ENCODE measurements at regions not wholly inside any gene's neighbourhood (a gene's known extent, or its start where the extent isn't known, plus 50 kb on each side); places are given as distances from the start of the nearest gene placed in this dataset.

GRCh38 chr2:5285872-5286769 is 406.1 kb upstream of the SOX11 start:
- Histone ChIP-seq H3K4me3 (peak overlapping the region in 1 of 5 donors; percentile 2), H3K27ac (no peak overlapping the region), H3K4me1 (replicated peaks in 1 of 2) (peaks cover 24 to 31% of the 10 kb centered on the region in 2 donors)
- in situ Hi-C loops (cut with MboI; ENCODE audit: low pct_unique_long_range_greater_than_20kb in 2 of 9, low sequenced_read_pairs in 9 of 9, unreplicated experiment in 9 of 9), result no loop called here
- WGBS, 10 experiments, result 6 to 90% (median 37%) methylated on average over 1 to 7 of the region's 8 CpGs
- ATAC-seq (replicated peaks in 6 of 8), result peak in 5 of 8 experiments; percentile 92 to 98 (median 97)

GRCh38 chr2:5287558-5288334 is 404.4 kb upstream of the SOX11 start:
- Histone ChIP-seq H3K4me3 (no peak overlapping the region), H3K4me1 (replicated peaks in 1 of 2) (peaks cover 24 to 31% of the 10 kb centered on the region in 2 donors), H3K27ac (no peak overlapping the region)
- in situ Hi-C loops (cut with MboI; ENCODE audit: low pct_unique_long_range_greater_than_20kb in 2 of 9, low sequenced_read_pairs in 9 of 9, unreplicated experiment in 9 of 9), result no loop called here
- no peak for ATAC-seq (replicated peaks in 6 of 8)
- 0 to 100% (median 81%) methylated on average over 1 to 5 of the region's 5 CpGs; no CpG with 5 or more reads in 1 of the 10 experiments for WGBS, 10 experiments

- ATAC-seq (replicated peaks in 6 of 8), result peak in 2 of 8 experiments; percentile 41 to 87
- 0 to 56% (median 27%) methylated on average over 1 to 2 of the region's 2 CpGs; no CpG with 5 or more reads in 3 of the 10 experiments for WGBS, 10 experiments
- peaks cover 18 to 35% of the 10 kb centered on the region in 2 donors for H3K4me1 ChIP-seq (replicated peaks in 1 of 2)
- H3K4me3 ChIP-seq, result no peak overlapping the region
- in situ Hi-C loops (cut with MboI; ENCODE audit: low pct_unique_long_range_greater_than_20kb in 2 of 9, low sequenced_read_pairs in 9 of 9, unreplicated experiment in 9 of 9), result no loop called here
- no peak overlapping the region for H3K27ac ChIP-seq
Measured at GRCh38 chr2:5290900-5291546, 401.2 kb upstream of the SOX11 start.

GRCh38 chr2:5304640-5305039 is 387.5 kb upstream of the SOX11 start:
- in situ Hi-C loops (cut with MboI; ENCODE audit: low pct_unique_long_range_greater_than_20kb in 2 of 9, low sequenced_read_pairs in 9 of 9, unreplicated experiment in 9 of 9), result no loop called here
- Histone ChIP-seq H3K27ac (no peak overlapping the region), H3K4me1 (replicated peaks in 1 of 2) (no peaks in the 10 kb centered on the region), H3K4me3 (no peak overlapping the region)
- WGBS, 10 experiments, result 20 to 100% (median 86%) methylated on average over 1 of the region's 1 CpG
- ATAC-seq (replicated peaks in 6 of 8), result no peak

GRCh38 chr2:5315041-5315440 is 377.1 kb upstream of the SOX11 start:
- no peak overlapping the region for H3K4me3 ChIP-seq
- WGBS, 10 experiments, result 0 to 87% (median 32%) methylated on average over 1 to 2 of the region's 2 CpGs; no CpG with 5 or more reads in 2 of the 10 experiments
- peak overlapping the region; percentile 24 to 54 for H3K27ac ChIP-seq
- in situ Hi-C loops (cut with MboI; ENCODE audit: low pct_unique_long_range_greater_than_20kb in 2 of 9, low sequenced_read_pairs in 9 of 9, unreplicated experiment in 9 of 9), result no loop called here
- peak in 3 of 8 experiments; percentile 17 to 31 (median 20) for ATAC-seq (replicated peaks in 6 of 8)
- peaks cover 21 to 27% of the 10 kb centered on the region in 2 donors for H3K4me1 ChIP-seq (replicated peaks in 1 of 2)

GRCh38 chr2:5315512-5315911 is 376.7 kb upstream of the SOX11 start:
- peak overlapping the region in 1 of 2 donors; percentile 75 for H3K27ac ChIP-seq
- peak in 5 of 8 experiments; percentile 68 to 95 (median 89) for ATAC-seq (replicated peaks in 6 of 8)
- H3K4me3 ChIP-seq, result no peak overlapping the region

GRCh38 chr2:5316001-5316490 is 376.1 kb upstream of the SOX11 start:
- ATAC-seq (replicated peaks in 6 of 8), result peak in 4 of 8 experiments; percentile 38 to 80 (median 76)
- in situ Hi-C loops (cut with MboI; ENCODE audit: low pct_unique_long_range_greater_than_20kb in 2 of 9, low sequenced_read_pairs in 9 of 9, unreplicated experiment in 9 of 9), result no loop called here
- 0 to 100% (median 67%) methylated on average over 1 of the region's 1 CpG; no CpG with 5 or more reads in 4 of the 10 experiments for WGBS, 10 experiments
- H3K4me3 ChIP-seq, result no peak overlapping the region
- peaks cover 21 to 27% of the 10 kb centered on the region in 2 donors for H3K4me1 ChIP-seq (replicated peaks in 1 of 2)
- peak overlapping the region; percentile 52 to 75 for H3K27ac ChIP-seq

More at GRCh38 chr2:5315512-5315911, 376.7 kb upstream of the SOX11 start:
- 0 to 44% (median 25%) methylated on average over 1 to 4 of the region's 4 CpGs; no CpG with 5 or more reads in 2 of the 10 experiments for WGBS, 10 experiments
- in situ Hi-C loops (cut with MboI; ENCODE audit: low pct_unique_long_range_greater_than_20kb in 2 of 9, low sequenced_read_pairs in 9 of 9, unreplicated experiment in 9 of 9), result no loop called here
- H3K4me1 ChIP-seq (replicated peaks in 1 of 2), result peaks cover 21 to 27% of the 10 kb centered on the region in 2 donors

- WGBS, 10 experiments, result 25 to 100% (median 83%) methylated on average over 1 of the region's 1 CpG; no CpG with 5 or more reads in 3 of the 10 experiments
- ATAC-seq (replicated peaks in 6 of 8), result no peak
- no peak overlapping the region for H3K4me3 ChIP-seq
- peaks cover 25 to 35% of the 10 kb centered on the region in 2 donors for H3K4me1 ChIP-seq (replicated peaks in 1 of 2)
- no peak overlapping the region for H3K27ac ChIP-seq
- in situ Hi-C loops (cut with MboI; ENCODE audit: low pct_unique_long_range_greater_than_20kb in 2 of 9, low sequenced_read_pairs in 9 of 9, unreplicated experiment in 9 of 9), result no loop called here
Measured at GRCh38 chr2:5319493-5319892, 372.7 kb upstream of the SOX11 start.

GRCh38 chr2:5322396-5322795 is 369.8 kb upstream of the SOX11 start:
- WGBS, 10 experiments, result 6 to 80% (median 49%) methylated on average over 1 to 3 of the region's 4 CpGs; no CpG with 5 or more reads in 2 of the 10 experiments

GRCh38 chr2:5325523-5325922 is 366.7 kb upstream of the SOX11 start:
- no peak overlapping the region for H3K27ac ChIP-seq
- H3K4me3 ChIP-seq, result no peak overlapping the region
- H3K4me1 ChIP-seq (replicated peaks in 1 of 2), result peaks cover 8 to 13% of the 10 kb centered on the region in 2 donors
- WGBS, 10 experiments, result 65 to 98% (median 93%) methylated on average over 4 to 19 of the region's 23 CpGs; no CpG with 5 or more reads in 5 of the 10 experiments
- in situ Hi-C loops (cut with MboI; ENCODE audit: low pct_unique_long_range_greater_than_20kb in 2 of 9, low sequenced_read_pairs in 9 of 9, unreplicated experiment in 9 of 9), result no loop called here
- ATAC-seq (replicated peaks in 6 of 8), result no peak

More at GRCh38 chr2:5322396-5322795, 369.8 kb upstream of the SOX11 start:
- Histone ChIP-seq H3K4me3 (no peak overlapping the region), H3K27ac (no peak overlapping the region), H3K4me1 (replicated peaks in 1 of 2) (peaks cover 7 to 11% of the 10 kb centered on the region in 2 donors)
- ATAC-seq (replicated peaks in 6 of 8), result peak in 3 of 8 experiments; percentile 22 to 57 (median 24)
- in situ Hi-C loops (cut with MboI; ENCODE audit: low pct_unique_long_range_greater_than_20kb in 2 of 9, low sequenced_read_pairs in 9 of 9, unreplicated experiment in 9 of 9), result no loop called here

GRCh38 chr2:5328826-5329225 is 363.4 kb upstream of the SOX11 start:
- 11 to 90% (median 54%) methylated on average over 1 to 4 of the region's 5 CpGs; no CpG with 5 or more reads in 1 of the 10 experiments for WGBS, 10 experiments
- in situ Hi-C loops (cut with MboI; ENCODE audit: low pct_unique_long_range_greater_than_20kb in 2 of 9, low sequenced_read_pairs in 9 of 9, unreplicated experiment in 9 of 9), result no loop called here
- ATAC-seq (replicated peaks in 6 of 8), result peak in 5 of 8 experiments; percentile 63 to 89 (median 67)
- peaks cover 4 to 17% of the 10 kb centered on the region in 2 donors for H3K4me1 ChIP-seq (replicated peaks in 1 of 2)
- H3K27ac ChIP-seq, result no peak overlapping the region
- H3K4me3 ChIP-seq, result no peak overlapping the region

- 0 to 89% (median 63%) methylated on average over 1 to 3 of the region's 3 CpGs; no CpG with 5 or more reads in 1 of the 10 experiments for WGBS, 10 experiments
- in situ Hi-C loops (cut with MboI; ENCODE audit: low pct_unique_long_range_greater_than_20kb in 2 of 9, low sequenced_read_pairs in 9 of 9, unreplicated experiment in 9 of 9), result no loop called here
- Histone ChIP-seq H3K27ac (no peak overlapping the region), H3K4me3 (no peak overlapping the region), H3K4me1 (replicated peaks in 1 of 2) (peaks cover 4 to 17% of the 10 kb centered on the region in 2 donors)
- ATAC-seq (replicated peaks in 6 of 8), result peak in 5 of 8 experiments; percentile 39 to 65 (median 49)
Measured at GRCh38 chr2:5329763-5330162, 362.4 kb upstream of the SOX11 start.

Data from motor neuron (in vitro differentiated cells).